Peyer's patch (tissue), 4 donors: ENCODE measurements at regions not wholly inside any gene's neighbourhood (a gene's known extent, or its start where the extent isn't known, plus 50 kb on each side); places are given as distances from the start of the nearest gene placed in this dataset.

Experiments used
- DNase-seq, 3 donors: peaks; one replicate each; pipeline ENCODE4 v3.0.0-alpha.2; 2017 to 2019
- H3K27ac ChIP-seq, 4 donors: fragments of 200-600 bp; sonication (generic); one replicate each; pipeline ENCODE4 v1.5.1; 2016 to 2019
- H3K27me3 ChIP-seq, 2 donors: fragments of 200-600 bp; sonication (generic); one replicate each; pipeline ENCODE4 v1.5.1; 2019
- H3K36me3 ChIP-seq, 3 donors: fragments of 200-600 bp; sonication (generic); one replicate each; pipeline ENCODE4 v1.5.1; 2016 to 2019
- H3K4me1 ChIP-seq, 4 donors: fragments of 200-600 bp; sonication (generic); one replicate each; pipeline ENCODE4 v1.5.1; 2016 to 2019
- H3K4me3 ChIP-seq, 4 donors: fragments of 200-600 bp; sonication (generic); 1 replicate in 3 of 4; 2 replicates in 1 of 4; pipeline ENCODE4 v1.5.1; 2016 to 2019; ENCODE audit warnings: mild to moderate bottlenecking in 1 of 4
- H3K9me3 ChIP-seq, 4 donors: fragments of 200-600 bp; sonication (generic); one replicate each; pipeline ENCODE4 v1.5.1; 2016 to 2019; ENCODE audit warnings: mild to moderate bottlenecking in 1 of 4
- POLR2A ChIP-seq, 2 donors: fragments of 450-650 bp; IDR thresholded peaks; one replicate each; pipeline ENCODE4 v1.5.1; 2017; ENCODE audit warnings: antibody characterized with exemption in 2 of 2, mild to moderate bottlenecking in 2 of 2, moderate library complexity in 2 of 2
- TF ChIP-seq, protein P1 (sequence below), 6 experiments: fragments of 450-650 bp in 4 of 6; fragments of 200-600 bp in 2 of 6; sonication (generic) in 1 of 6; IDR thresholded peaks; one replicate each; pipeline ENCODE4 v1.5.1; 2017 to 2019; ENCODE audit warnings: antibody characterized with exemption in 6 of 6, mild to moderate bottlenecking in 3 of 6, moderate library complexity in 1 of 6

DNA sequence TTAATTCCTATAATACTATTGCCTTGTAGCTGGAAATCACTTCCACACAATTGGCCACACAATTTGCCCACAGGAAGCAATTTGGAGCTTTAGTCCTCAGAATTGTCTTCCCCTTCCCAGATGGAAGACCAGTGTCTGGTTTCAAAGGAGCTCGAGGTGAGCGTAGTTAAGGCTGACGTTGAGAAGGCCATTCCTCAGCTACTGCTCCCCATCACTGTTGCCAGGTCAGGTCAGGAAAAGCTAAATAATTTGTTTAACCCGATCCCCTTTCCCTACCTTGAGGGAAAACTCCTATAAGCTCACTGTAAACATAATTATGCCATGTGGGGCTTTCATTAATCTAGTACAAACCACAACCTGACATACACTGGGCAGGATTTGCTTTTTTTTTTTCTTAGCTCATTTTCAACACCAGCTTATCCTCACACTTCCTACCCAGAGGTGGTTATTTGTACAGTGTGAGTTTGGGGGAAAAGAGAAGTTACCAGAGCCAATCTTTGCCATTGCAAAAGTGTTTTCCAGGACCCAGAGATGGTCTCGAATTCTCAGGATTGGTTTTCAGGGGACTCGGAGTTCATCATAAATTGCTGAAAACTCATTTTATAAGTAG, 242.7 kb downstream of the CLIC5 start:
- Histone ChIP-seq H3K9me3 (no peaks in the 10 kb centered on the region), H3K27me3 (no peaks in the 10 kb centered on the region), H3K4me3 (no peak overlapping the region), H3K36me3 (no peaks in the 10 kb centered on the region), H3K4me1 (no peaks in the 10 kb centered on the region), H3K27ac (no peak overlapping the region)
- TF ChIP-seq, protein P1, sequence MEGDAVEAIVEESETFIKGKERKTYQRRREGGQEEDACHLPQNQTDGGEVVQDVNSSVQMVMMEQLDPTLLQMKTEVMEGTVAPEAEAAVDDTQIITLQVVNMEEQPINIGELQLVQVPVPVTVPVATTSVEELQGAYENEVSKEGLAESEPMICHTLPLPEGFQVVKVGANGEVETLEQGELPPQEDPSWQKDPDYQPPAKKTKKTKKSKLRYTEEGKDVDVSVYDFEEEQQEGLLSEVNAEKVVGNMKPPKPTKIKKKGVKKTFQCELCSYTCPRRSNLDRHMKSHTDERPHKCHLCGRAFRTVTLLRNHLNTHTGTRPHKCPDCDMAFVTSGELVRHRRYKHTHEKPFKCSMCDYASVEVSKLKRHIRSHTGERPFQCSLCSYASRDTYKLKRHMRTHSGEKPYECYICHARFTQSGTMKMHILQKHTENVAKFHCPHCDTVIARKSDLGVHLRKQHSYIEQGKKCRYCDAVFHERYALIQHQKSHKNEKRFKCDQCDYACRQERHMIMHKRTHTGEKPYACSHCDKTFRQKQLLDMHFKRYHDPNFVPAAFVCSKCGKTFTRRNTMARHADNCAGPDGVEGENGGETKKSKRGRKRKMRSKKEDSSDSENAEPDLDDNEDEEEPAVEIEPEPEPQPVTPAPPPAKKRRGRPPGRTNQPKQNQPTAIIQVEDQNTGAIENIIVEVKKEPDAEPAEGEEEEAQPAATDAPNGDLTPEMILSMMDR (IDR thresholded peaks at IDR 0.05), result no peak
- no peak for TF ChIP-seq POLR2A (IDR thresholded peaks at IDR 0.05)
- DNase-seq, result no peak

DNA sequence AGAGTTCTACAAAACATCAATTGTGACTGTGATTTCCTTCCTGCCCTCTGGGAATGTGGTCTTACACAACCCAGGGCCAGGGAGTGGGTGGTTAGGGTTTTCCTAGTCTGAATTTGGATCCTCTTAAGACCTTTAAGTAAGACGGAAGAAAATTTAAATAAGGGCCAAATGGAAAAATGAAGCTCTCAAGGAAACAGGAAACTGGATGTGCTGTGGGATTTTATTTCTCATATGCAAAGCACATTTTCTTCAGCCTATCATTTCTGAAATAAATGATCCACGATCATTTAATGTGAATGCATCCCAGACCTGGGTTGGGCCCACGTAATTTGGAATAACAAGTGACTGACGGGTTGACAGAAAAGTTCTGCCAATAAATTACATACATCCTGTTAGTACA, 243.6 kb downstream of the CLIC5 start:
- no peak for TF ChIP-seq POLR2A (IDR thresholded peaks at IDR 0.05)
- TF ChIP-seq, protein P1 (IDR thresholded peaks at IDR 0.05), result no peak
- H3K4me1 ChIP-seq, result no peaks in the 10 kb centered on the region
- H3K36me3 ChIP-seq, result no peaks in the 10 kb centered on the region
- no peaks in the 10 kb centered on the region for H3K27me3 ChIP-seq
- DNase-seq, result no peak
- no peaks in the 10 kb centered on the region for H3K9me3 ChIP-seq
- H3K27ac ChIP-seq, result no peak overlapping the region
- no peak overlapping the region for H3K4me3 ChIP-seq

- H3K4me1 ChIP-seq, result no peaks in the 10 kb centered on the region
- no peak overlapping the region for H3K27ac ChIP-seq
- H3K27me3 ChIP-seq, result no peaks in the 10 kb centered on the region
- H3K36me3 ChIP-seq, result no peaks in the 10 kb centered on the region
- no peaks in the 10 kb centered on the region for H3K9me3 ChIP-seq
- no peak overlapping the region for H3K4me3 ChIP-seq
- no peak for DNase-seq
- TF ChIP-seq, protein P1 (IDR thresholded peaks at IDR 0.05), result no peak
- no peak for TF ChIP-seq POLR2A (IDR thresholded peaks at IDR 0.05)
Measured at GRCh38 chr6:45763281-45763680, 252.4 kb downstream of the CLIC5 start.

- Histone ChIP-seq H3K27me3 (no peaks in the 10 kb centered on the region), H3K4me3 (no peak overlapping the region), H3K36me3 (no peaks in the 10 kb centered on the region), H3K27ac (no peak overlapping the region), H3K9me3 (no peaks in the 10 kb centered on the region), H3K4me1 (no peaks in the 10 kb centered on the region)
- TF ChIP-seq, protein P1 (IDR thresholded peaks at IDR 0.05), result no peak
- DNase-seq, result no peak
Measured at GRCh38 chr6:45759472-45759810, 256.2 kb downstream of the CLIC5 start.

DNA sequence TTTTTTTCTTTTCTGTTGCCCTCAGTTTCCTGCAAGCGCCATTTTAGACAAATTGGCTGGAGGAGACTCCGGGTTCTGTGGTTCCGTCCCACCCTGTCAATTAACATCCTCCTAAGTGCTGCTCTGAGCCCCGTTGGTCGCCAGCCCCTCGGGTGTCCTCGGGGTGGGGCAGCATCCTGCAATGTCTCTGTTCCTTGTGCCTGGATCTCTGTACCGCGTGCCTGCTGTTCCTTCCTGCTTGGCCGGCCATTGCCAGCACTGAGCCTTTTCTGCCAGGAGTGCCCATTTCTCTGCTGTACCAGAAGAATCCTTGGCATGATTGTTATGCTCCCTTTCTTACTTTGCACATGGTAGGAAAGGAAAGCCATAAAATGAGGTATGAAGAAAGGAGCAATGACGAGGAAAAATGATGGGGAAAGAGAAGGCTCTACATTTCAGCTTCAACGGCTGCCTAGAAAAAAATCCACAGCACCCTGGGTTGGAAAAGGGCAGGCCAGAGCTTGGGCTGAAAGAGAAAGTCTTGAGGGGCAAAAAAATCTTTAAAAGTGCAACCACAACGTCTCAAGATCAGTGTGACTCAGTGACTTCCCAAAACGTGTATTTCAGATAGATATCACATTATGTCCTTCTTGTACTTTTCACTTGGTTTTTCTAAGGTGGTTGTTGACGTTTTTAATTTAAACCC, 256.7 kb downstream of the CLIC5 start:
- Histone ChIP-seq H3K27ac (no peak overlapping the region), H3K4me1 (no peaks in the 10 kb centered on the region), H3K9me3 (no peaks in the 10 kb centered on the region), H3K4me3 (no peak overlapping the region), H3K27me3 (no peaks in the 10 kb centered on the region), H3K36me3 (no peaks in the 10 kb centered on the region)
- no peak for DNase-seq
- TF ChIP-seq, protein P1 (IDR thresholded peaks at IDR 0.05), result no peak
- TF ChIP-seq POLR2A (IDR thresholded peaks at IDR 0.05), result no peak
